A673 (cell line): ENCODE measurements at regions not wholly inside any gene's neighbourhood (a gene's known extent, or its start where the extent isn't known, plus 50 kb on each side); places are given as distances from the start of the nearest gene placed in this dataset.

Experiments
- BruUV-seq: library from RNA; stranded (reverse); fragments of 400-500 nt; replicated peaks from 2 replicates; lab custom pipeline; 2021; lab: Mats Ljungman, UMichigan
- CTCF ChIA-PET: fragments of 300-600 bp; sonication (Branson Sonifier 250); formaldehyde crosslinking; loops from one replicate; lab custom pipeline; 2022; ENCODE audit warnings: antibody characterized with exemption; lab: Charles Lee
- POLR2A ChIA-PET: fragments of 300-600 bp; sonication (Branson Sonifier 250); formaldehyde crosslinking; loops from one replicate; lab custom pipeline; 2022; ENCODE audit warnings: antibody characterized with exemption; ENCODE audit not compliant: low non-redundant PET; lab: Charles Lee
- DNase-seq: peaks from one replicate; pipeline ENCODE4 v3.0.0-alpha.2; 2015; ENCODE audit warnings: low spot score
- H3K27ac ChIP-seq: fragments of 200-600 bp; sonication (generic); 2 replicates; pipeline ENCODE4 v1.5.1; 2016; ENCODE audit warnings: mixed run types, low read depth, mild to moderate bottlenecking, mixed read lengths, antibody characterized with exemption, low read length; ENCODE audit not compliant: poor library complexity, severe bottlenecking
- H3K27me3 ChIP-seq: fragments of 200-600 bp; sonication (generic); replicated peaks from 2 replicates; pipeline ENCODE4 v1.6.1; 2017; ENCODE audit warnings: mixed run types, low read depth, mild to moderate bottlenecking, mixed read lengths, antibody characterized with exemption, low read length; ENCODE audit not compliant: insufficient read depth, poor library complexity
- H3K36me3 ChIP-seq: fragments of 200-600 bp; sonication (generic); 2 replicates; pipeline ENCODE4 v1.6.1; 2016; ENCODE audit warnings: mixed run types, mild to moderate bottlenecking, mixed read lengths, antibody characterized with exemption, low read length; ENCODE audit not compliant: insufficient read depth, poor library complexity, severe bottlenecking
- H3K4me1 ChIP-seq: fragments of 200-600 bp; sonication (generic); 2 replicates; pipeline ENCODE4 v1.6.1; 2017; ENCODE audit warnings: mixed run types, mild to moderate bottlenecking, mixed read lengths, antibody characterized with exemption, low read length; ENCODE audit not compliant: insufficient read depth, poor library complexity, severe bottlenecking
- H3K4me3 ChIP-seq: fragments of 200-600 bp; sonication (generic); 2 replicates; pipeline ENCODE4 v1.5.1; 2016; ENCODE audit warnings: low read depth, mixed run types, mild to moderate bottlenecking, mixed read lengths, low read length; ENCODE audit not compliant: poor library complexity, severe bottlenecking
- H3K9me3 ChIP-seq: fragments of 200-600 bp; sonication (generic); 2 replicates; pipeline ENCODE4 v1.6.1; 2016; ENCODE audit warnings: mixed run types, low read depth, mild to moderate bottlenecking, mixed read lengths, antibody characterized with exemption, low read length; ENCODE audit not compliant: poor library complexity, severe bottlenecking
- EZH2 ChIP-seq: fragments of 200-600 bp; sonication (generic); IDR thresholded peaks from 2 replicates; pipeline ENCODE4 v1.6.1; 2017; ENCODE audit warnings: borderline replicate concordance, low read depth, mild to moderate bottlenecking, mixed read lengths, antibody characterized with exemption, low read length; ENCODE audit not compliant: poor library complexity, severe bottlenecking
- intact Hi-C: fragments of 100-400 bp; cut with micrococcal nuclease; formaldehyde crosslinking; loops from one replicate; pipeline ENCODE4 v1.10.0; 2022; ENCODE audit not compliant: unreplicated experiment
- TF ChIP-seq, protein P1 (sequence below): fragments of 300-800, 200-600 bp; sonication (generic); conservative IDR thresholded peaks from 2 replicates; pipeline ENCODE4 v1.5.1; 2017; ENCODE audit warnings: low read depth, mild to moderate bottlenecking, antibody characterized with exemption, low read length, moderate library complexity, mixed read lengths

DNA sequence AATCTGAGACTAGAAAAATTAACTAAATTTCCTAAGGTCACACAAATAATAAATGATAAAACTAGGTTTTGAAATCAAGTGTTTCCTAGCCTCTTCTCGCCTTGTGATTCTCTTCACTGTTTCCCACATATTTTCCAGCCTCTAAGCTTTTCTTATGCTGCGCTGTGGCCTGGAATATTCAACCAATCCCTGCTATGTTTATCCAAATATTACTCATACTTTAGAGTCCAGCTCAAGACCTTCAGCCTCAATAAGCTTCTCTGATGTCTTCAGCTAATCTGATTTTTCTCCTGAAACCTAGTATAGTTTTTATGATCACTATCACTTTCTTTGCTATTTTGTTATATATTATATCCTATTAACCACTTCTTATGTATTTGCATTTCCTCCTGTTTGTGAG is 303.1 kb upstream of the CDH6 start:
- BruUV-seq = no TSS peak
- no peaks in the 10 kb centered on the region for H3K27me3 ChIP-seq
- TF ChIP-seq, protein P1, sequence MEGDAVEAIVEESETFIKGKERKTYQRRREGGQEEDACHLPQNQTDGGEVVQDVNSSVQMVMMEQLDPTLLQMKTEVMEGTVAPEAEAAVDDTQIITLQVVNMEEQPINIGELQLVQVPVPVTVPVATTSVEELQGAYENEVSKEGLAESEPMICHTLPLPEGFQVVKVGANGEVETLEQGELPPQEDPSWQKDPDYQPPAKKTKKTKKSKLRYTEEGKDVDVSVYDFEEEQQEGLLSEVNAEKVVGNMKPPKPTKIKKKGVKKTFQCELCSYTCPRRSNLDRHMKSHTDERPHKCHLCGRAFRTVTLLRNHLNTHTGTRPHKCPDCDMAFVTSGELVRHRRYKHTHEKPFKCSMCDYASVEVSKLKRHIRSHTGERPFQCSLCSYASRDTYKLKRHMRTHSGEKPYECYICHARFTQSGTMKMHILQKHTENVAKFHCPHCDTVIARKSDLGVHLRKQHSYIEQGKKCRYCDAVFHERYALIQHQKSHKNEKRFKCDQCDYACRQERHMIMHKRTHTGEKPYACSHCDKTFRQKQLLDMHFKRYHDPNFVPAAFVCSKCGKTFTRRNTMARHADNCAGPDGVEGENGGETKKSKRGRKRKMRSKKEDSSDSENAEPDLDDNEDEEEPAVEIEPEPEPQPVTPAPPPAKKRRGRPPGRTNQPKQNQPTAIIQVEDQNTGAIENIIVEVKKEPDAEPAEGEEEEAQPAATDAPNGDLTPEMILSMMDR = no peak
- TF ChIP-seq EZH2 = no peak
- intact Hi-C loops = no loop called here
- H3K4me1 ChIP-seq = no peaks in the 10 kb centered on the region
- POLR2A ChIA-PET = no interaction called here
- H3K4me3 ChIP-seq = no peak overlapping the region
- no peak for DNase-seq
- H3K36me3 ChIP-seq = no peaks in the 10 kb centered on the region
- CTCF ChIA-PET = no interaction called here
- H3K27ac ChIP-seq = no peak overlapping the region
- H3K9me3 ChIP-seq = no peaks in the 10 kb centered on the region

DNA sequence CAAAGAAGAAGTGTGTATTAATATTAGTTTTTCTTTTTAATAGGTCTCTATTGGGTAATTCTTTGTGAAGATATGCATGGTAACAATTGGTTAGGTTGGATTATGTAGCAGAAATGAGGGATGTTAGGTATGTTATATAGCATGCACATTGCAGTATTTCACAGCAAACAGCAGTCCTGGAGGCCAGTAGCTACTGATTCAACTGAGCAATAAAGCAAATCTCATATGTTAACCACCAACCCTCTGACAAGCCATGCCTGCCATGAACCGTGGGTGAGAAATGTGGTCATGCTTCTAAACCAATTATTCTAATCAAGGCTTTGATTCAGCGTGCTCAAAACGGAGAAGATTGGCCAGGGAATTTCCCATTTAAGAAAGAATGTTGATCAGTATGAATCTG is 313.0 kb upstream of the CDH6 start:
- no TSS peak for BruUV-seq
- no peaks in the 10 kb centered on the region for H3K9me3 ChIP-seq
- H3K36me3 ChIP-seq = no peaks in the 10 kb centered on the region
- CTCF ChIA-PET = no interaction called here
- H3K27me3 ChIP-seq = no peaks in the 10 kb centered on the region
- H3K4me3 ChIP-seq = no peak overlapping the region
- no peak overlapping the region for H3K27ac ChIP-seq
- POLR2A ChIA-PET = no interaction called here
- no peak for TF ChIP-seq EZH2
- TF ChIP-seq, protein P1 = no peak
- DNase-seq = peak; percentile 21
- intact Hi-C loops = no loop called here
- H3K4me1 ChIP-seq = peaks cover 6% of the 10 kb centered on the region

DNA sequence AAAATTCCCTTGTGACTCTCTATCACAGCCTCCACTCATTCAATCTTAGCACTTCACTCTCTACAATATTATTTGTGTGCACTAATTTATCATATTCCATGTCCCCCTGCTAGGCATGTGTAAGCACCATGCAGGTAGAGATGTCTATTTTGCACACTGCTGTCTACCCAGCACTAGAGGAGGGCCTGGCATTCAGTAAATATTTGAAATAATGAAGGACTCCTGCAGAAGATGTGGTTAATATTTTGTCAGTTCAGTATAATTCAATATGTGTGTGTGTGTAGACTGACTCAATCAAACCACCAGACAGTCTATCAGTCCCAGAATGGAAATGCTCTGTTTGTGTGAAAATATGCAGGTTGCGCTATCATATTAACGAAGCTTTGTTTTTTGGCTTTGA is 313.6 kb upstream of the CDH6 start:
- CTCF ChIA-PET = no interaction called here
- DNase-seq = no peak

More for the DNA sequence above, 313.6 kb upstream of the CDH6 start:
- Histone ChIP-seq H3K9me3 (no peaks in the 10 kb centered on the region), H3K27ac (no peak overlapping the region), H3K27me3 (no peaks in the 10 kb centered on the region), H3K4me3 (no peak overlapping the region), H3K4me1 (peaks cover 6% of the 10 kb centered on the region), H3K36me3 (no peaks in the 10 kb centered on the region)
- no peak for TF ChIP-seq EZH2
- TF ChIP-seq, protein P1 = no peak
- no TSS peak for BruUV-seq
- POLR2A ChIA-PET = no interaction called here
- intact Hi-C loops = no loop called here
